H1 (cell line): ENCODE measurements at regions not wholly inside any gene's neighbourhood (a gene's known extent, or its start where the extent isn't known, plus 50 kb on each side); places are given as distances from the start of the nearest gene placed in this dataset.

Source experiments
- CTCF ChIA-PET: fragments of 300-600 bp; sonication (Branson Sonifier 250); formaldehyde crosslinking; loops from one replicate; lab custom pipeline; 2021; ENCODE audit not compliant: partially characterized antibody; lab: Charles Lee
- POLR2A ChIA-PET: fragments of 300-600 bp; sonication (Branson Sonifier 250); formaldehyde crosslinking; loops from one replicate; lab custom pipeline; 2021; ENCODE audit warnings: inconsistent platforms; ENCODE audit not compliant: partially characterized antibody; lab: Charles Lee
- DNase-seq, 2 experiments: peaks; one replicate each; pipeline versions ENCODE4 v3.0.0 to v3.0.0-alpha.2; 2010 to 2022; ENCODE audit warnings: low spot score in 2 of 2, low read depth in 1 of 2, mixed read lengths in 1 of 2
- FAIRE-seq: peaks from 2 replicates; lab custom pipeline; 2011; peaks lifted over from hg19 to GRCh38; lab: Jason Lieb, UNC
- H2AFZ ChIP-seq: 2 replicates; pipeline ENCODE4 v1.8.1; 2012; ENCODE audit warnings: low read length, inconsistent platforms
- H2AK5ac ChIP-seq: 2 replicates; pipeline ENCODE4 v1.6.1; 2013; ENCODE audit warnings: low read depth, low read length
- H2BK120ac ChIP-seq: replicated peaks from 2 replicates; pipeline ENCODE3; 2013; ENCODE audit warnings: low read depth, low read length, inconsistent platforms
- H2BK12ac ChIP-seq: 2 replicates; pipeline ENCODE4 v1.6.1; 2013; ENCODE audit warnings: low read depth, low read length
- H2BK15ac ChIP-seq: 2 replicates; pipeline ENCODE4 v1.6.1; 2013; ENCODE audit warnings: low read length
- H2BK20ac ChIP-seq: 2 replicates; pipeline ENCODE4 v1.6.1; 2013; ENCODE audit warnings: low read length
- H2BK5ac ChIP-seq: 2 replicates; pipeline ENCODE4 v1.6.1; 2013; ENCODE audit warnings: low read depth, low read length
- H3K14ac ChIP-seq: 2 replicates; pipeline ENCODE4 v1.6.1; 2013; ENCODE audit warnings: inconsistent platforms; ENCODE audit not compliant: insufficient read length
- H3K18ac ChIP-seq: 2 replicates; pipeline ENCODE4 v1.6.1; 2013; ENCODE audit warnings: low read length; ENCODE audit errors: extremely low read depth
- H3K23ac ChIP-seq: 2 replicates; pipeline ENCODE4 v1.6.1; 2013; ENCODE audit warnings: inconsistent platforms; ENCODE audit not compliant: insufficient read length
- H3K23me2 ChIP-seq: 2 replicates; pipeline ENCODE4 v1.6.1; 2013; ENCODE audit warnings: low read depth, low read length
- H3K27ac ChIP-seq: 2 replicates; pipeline ENCODE4 v1.6.1; 2011; ENCODE audit warnings: low read depth, low read length, inconsistent platforms
- H3K27me3 ChIP-seq, 4 experiments: replicated peaks in 1 of 4; 1 replicate in 1 of 4; 2 replicates in 3 of 4; pipeline versions ENCODE4 v1.6.1 to v1.8.1; 2011 to 2013; ENCODE audit warnings: low read length in 3 of 4, mild to moderate bottlenecking in 3 of 4, inconsistent platforms in 2 of 4, mixed read lengths in 2 of 4, moderate library complexity in 1 of 4; ENCODE audit not compliant: control insufficient read depth in 3 of 4, insufficient read depth in 3 of 4; ENCODE audit errors: extremely low read depth in 1 of 4
- H3K36me3 ChIP-seq, 4 experiments: 2 replicates each; pipeline versions ENCODE4 v1.6.1 to v1.8.1; 2011 to 2013; ENCODE audit warnings: mild to moderate bottlenecking in 4 of 4, low read length in 3 of 4, moderate library complexity in 2 of 4, control low read depth in 1 of 4, inconsistent platforms in 1 of 4; ENCODE audit not compliant: insufficient read depth in 4 of 4, control insufficient read depth in 2 of 4
- H3K4ac ChIP-seq: replicated peaks from 2 replicates; pipeline ENCODE3; 2013; ENCODE audit warnings: low read length, low read depth, mixed read lengths, inconsistent platforms; ENCODE audit not compliant: insufficient read length
- H3K4me1 ChIP-seq, 4 experiments: replicated peaks in 1 of 4; 1 replicate in 1 of 4; 2 replicates in 3 of 4; pipeline versions ENCODE4 v1.6.1 to v1.8.1; 2011 to 2013; ENCODE audit warnings: low read length in 3 of 4, inconsistent platforms in 2 of 4, mixed read lengths in 1 of 4; ENCODE audit not compliant: insufficient read depth in 4 of 4, control insufficient read depth in 3 of 4
- H3K4me2 ChIP-seq, 2 experiments: 2 replicates each; pipeline versions ENCODE4 v1.6.1 to v1.8.1; 2011 to 2013; ENCODE audit warnings: low read depth in 2 of 2, low read length in 2 of 2, control low read depth in 1 of 2, inconsistent platforms in 1 of 2, mild to moderate bottlenecking in 1 of 2; ENCODE audit not compliant: insufficient read depth in 1 of 2
- H3K4me3 ChIP-seq, 4 experiments: fragments of 200-600, 300-600 bp in 1 of 4; sonication (generic), shearing (Covaris generic), sonication (Bioruptor Twin) in 1 of 4; 2 replicates each; pipeline versions ENCODE4 v1.5.1 to v1.8.1; 2011 to 2016; ENCODE audit warnings: low read length in 4 of 4, low read depth in 3 of 4, control low read depth in 2 of 4, inconsistent platforms in 2 of 4, mild to moderate bottlenecking in 2 of 4, mixed read lengths in 1 of 4, moderate library complexity in 1 of 4; ENCODE audit not compliant: insufficient read depth in 2 of 4; ENCODE audit errors: extremely low read depth in 1 of 4
- H3K56ac ChIP-seq: replicated peaks from 2 replicates; pipeline ENCODE3; 2013; ENCODE audit warnings: low read depth, mild to moderate bottlenecking, mixed read lengths, low read length, inconsistent platforms; ENCODE audit not compliant: insufficient read length
- H3K79me1 ChIP-seq: 2 replicates; pipeline ENCODE4 v1.6.1; 2013; ENCODE audit warnings: low read depth, low read length, control low read depth
- H3K79me2 ChIP-seq, 2 experiments: 2 replicates each; pipeline versions ENCODE4 v1.6.1 to v1.8.1; 2012 to 2013; ENCODE audit warnings: low read length in 2 of 2, mild to moderate bottlenecking in 2 of 2, inconsistent platforms in 1 of 2; ENCODE audit not compliant: insufficient read depth in 2 of 2, control insufficient read depth in 1 of 2
- H3K9ac ChIP-seq, 4 experiments: replicated peaks in 1 of 4; 1 replicate in 1 of 4; 2 replicates in 3 of 4; pipeline versions ENCODE4 v1.6.1 to v1.8.1; 2011 to 2013; ENCODE audit warnings: low read depth in 3 of 4, low read length in 3 of 4, control low read depth in 2 of 4, mild to moderate bottlenecking in 2 of 4, moderate library complexity in 2 of 4, inconsistent platforms in 1 of 4; ENCODE audit errors: extremely low read depth in 1 of 4
- H3K9me3 ChIP-seq, 2 experiments: 2 replicates each; pipeline versions ENCODE4 v1.6.1 to v1.8.1; 2012 to 2013; ENCODE audit warnings: mild to moderate bottlenecking in 2 of 2, moderate library complexity in 2 of 2, control low read depth in 1 of 2, inconsistent platforms in 1 of 2, low read depth in 1 of 2, low read length in 1 of 2, mixed read lengths in 1 of 2; ENCODE audit not compliant: insufficient read depth in 2 of 2
- H4K20me1 ChIP-seq, 2 experiments: replicated peaks in 1 of 2; 2 replicates each; pipeline versions ENCODE3 to v1.8.1; 2011 to 2013; ENCODE audit warnings: inconsistent platforms in 2 of 2, low read length in 2 of 2, mild to moderate bottlenecking in 1 of 2; ENCODE audit not compliant: insufficient read depth in 2 of 2, control insufficient read depth in 1 of 2
- H4K5ac ChIP-seq: 2 replicates; pipeline ENCODE4 v1.6.1; 2013; ENCODE audit warnings: low read length, low read depth, mixed read lengths, inconsistent platforms; ENCODE audit not compliant: insufficient read length
- H4K8ac ChIP-seq: 2 replicates; pipeline ENCODE4 v1.8.0; 2013; ENCODE audit warnings: mild to moderate bottlenecking, moderate library complexity, low read length, inconsistent platforms; ENCODE audit not compliant: insufficient read depth; ENCODE audit errors: extremely low read depth
- H4K91ac ChIP-seq: replicated peaks from 2 replicates; pipeline ENCODE3; 2013; ENCODE audit warnings: low read length, mixed read lengths, inconsistent platforms; ENCODE audit not compliant: insufficient read length
- BCL11A ChIP-seq, 2 experiments: IDR thresholded peaks; one replicate each; pipeline ENCODE4 v1.6.1; 2011; ENCODE audit warnings: low read depth in 2 of 2, low read length in 2 of 2, mild to moderate bottlenecking in 2 of 2
- BRCA1 ChIP-seq: IDR thresholded peaks from 2 replicates; pipeline ENCODE4 v1.6.1; 2012; ENCODE audit warnings: low read depth, low read length, improper control_type of control experiment
- CEBPB ChIP-seq: IDR thresholded peaks from 2 replicates; pipeline ENCODE4 v1.6.1; 2012; ENCODE audit warnings: low read depth, low read length
- CTBP2 ChIP-seq: IDR thresholded peaks from 2 replicates; pipeline ENCODE4 v1.7.0; 2011; ENCODE audit warnings: borderline replicate concordance, mild to moderate bottlenecking, moderate library complexity, mixed read lengths, low read length; ENCODE audit not compliant: insufficient read depth, insufficient read length
- JUN ChIP-seq: IDR thresholded peaks from 2 replicates; pipeline ENCODE4 v1.6.1; 2011; ENCODE audit warnings: low read depth, mild to moderate bottlenecking, improper control_type of control experiment, low read length
- MAFK ChIP-seq: IDR thresholded peaks from 2 replicates; pipeline ENCODE4 v1.6.1; 2012; ENCODE audit warnings: low read depth, mild to moderate bottlenecking, improper control_type of control experiment, low read length
- POU5F1 ChIP-seq: IDR thresholded peaks from 2 replicates; pipeline ENCODE4 v1.6.1; 2011; ENCODE audit warnings: low read depth, mild to moderate bottlenecking, low read length, moderate library complexity
- RXRA ChIP-seq: IDR thresholded peaks from 2 replicates; pipeline ENCODE4 v1.6.1; 2011; ENCODE audit warnings: low read depth, mild to moderate bottlenecking, low read length, moderate library complexity; ENCODE audit not compliant: insufficient read depth
- SAP30 ChIP-seq: fragments of 300-600 bp; sonication (generic); IDR thresholded peaks from 2 replicates; pipeline ENCODE4 v1.7.1; 2012; ENCODE audit warnings: low read length, moderate library complexity, mild to moderate bottlenecking, inconsistent platforms; ENCODE audit not compliant: insufficient read depth, insufficient replicate concordance
- SIRT6 ChIP-seq: IDR thresholded peaks from one replicate; pipeline ENCODE4 v1.7.1; 2012; ENCODE audit warnings: low read length, inconsistent platforms
- SP1 ChIP-seq: IDR thresholded peaks from 2 replicates; pipeline ENCODE4 v1.6.1; 2011; ENCODE audit warnings: low read depth, low read length
- SRF ChIP-seq: IDR thresholded peaks from 2 replicates; pipeline ENCODE4 v1.6.1; 2011; ENCODE audit warnings: mild to moderate bottlenecking, low read depth, low read length, moderate library complexity
- WGBS, 2 experiments: shearing (Covaris generic) in 1 of 2; methylation state at CpG; one replicate each; pipeline versions ENCODE4 v1.1.6 to v1.1.7; 2013 to 2015; ENCODE audit warnings: low lambda C conversion rate in 2 of 2, mixed read lengths in 2 of 2, inconsistent platforms in 1 of 2, low coverage in 1 of 2, missing lambda C conversion rate in 1 of 2; ENCODE audit not compliant: insufficient replicate concordance in 2 of 2, insufficient coverage in 1 of 2, insufficient read length in 1 of 2; ENCODE audit errors: extremely low coverage in 1 of 2, missing lambda C conversion rate in 1 of 2; 5-methylcytosine and 5-hydroxymethylcytosine counted together
- TF ChIP-seq, protein P1 (sequence below): IDR thresholded peaks from 2 replicates; pipeline ENCODE4 v1.6.1; 2012; ENCODE audit warnings: inconsistent platforms
- TF ChIP-seq, protein P2 (sequence below): IDR thresholded peaks from 2 replicates; pipeline ENCODE4 v1.6.1; 2012; ENCODE audit warnings: inconsistent platforms

DNA sequence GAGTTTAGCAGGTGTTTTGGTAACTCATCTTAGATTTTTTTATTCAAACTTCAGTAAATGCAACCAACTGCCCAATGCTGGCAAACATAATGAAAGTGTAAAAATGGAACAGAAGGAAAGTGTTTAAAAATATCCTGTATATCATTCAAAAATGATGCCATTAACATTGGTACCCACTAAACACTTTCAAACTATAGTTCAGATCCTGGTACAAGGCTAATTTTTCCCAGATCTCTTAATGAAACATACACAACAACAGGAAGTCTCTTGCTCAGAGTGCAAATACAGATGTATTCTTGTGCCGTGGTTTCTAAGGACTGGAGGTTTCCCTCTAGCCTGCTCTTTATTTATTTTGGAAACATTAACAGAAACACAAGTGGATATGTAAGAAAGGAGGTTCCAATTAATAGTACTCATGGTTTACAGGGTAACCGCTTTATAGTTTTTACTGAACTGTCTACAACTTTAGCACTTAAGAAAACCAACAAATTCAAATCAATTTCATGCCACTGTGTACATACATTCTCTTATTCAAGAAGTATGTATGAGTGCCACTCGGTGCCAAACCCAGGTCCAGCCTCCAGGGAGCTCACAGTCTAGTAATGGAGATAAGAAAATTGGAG, 176.0 kb upstream of the AKR1E2 start:
- H2BK120ac ChIP-seq: no peak overlapping the region
- H2BK12ac ChIP-seq: no peak overlapping the region
- H2BK5ac ChIP-seq: no peak overlapping the region
- no peaks in the 10 kb centered on the region for H3K36me3 ChIP-seq
- WGBS, 2 experiments: 92% methylated on average over 3 of the region's 3 CpGs; no CpG with 5 or more reads in 1 of the 2 experiments
- H2BK20ac ChIP-seq: no peak overlapping the region
- no peak overlapping the region for H4K91ac ChIP-seq
- H3K79me1 ChIP-seq: no peaks in the 10 kb centered on the region
- FAIRE-seq: no peak
- H3K56ac ChIP-seq: no peak overlapping the region
- peaks cover 2% of the 10 kb centered on the region; the same call in 1 of the 2 replicates for H3K23me2 ChIP-seq
- H3K23ac ChIP-seq: no peak overlapping the region
- no peak overlapping the region for H3K4ac ChIP-seq
- H3K4me2 ChIP-seq: no peak overlapping the region
- H3K4me3 ChIP-seq: no peak overlapping the region
- no peaks in the 10 kb centered on the region for H4K20me1 ChIP-seq
- no peak overlapping the region for H4K5ac ChIP-seq
- H3K4me1 ChIP-seq: peaks cover 0 to 2% (median 0%) of the 10 kb centered on the region in 4 experiments; a peak in 1 of 7 replicates
- no peak overlapping the region for H3K9ac ChIP-seq
- CTCF ChIA-PET: no interaction called here
- POLR2A ChIA-PET: no interaction called here
- H3K27ac ChIP-seq: no peak overlapping the region
- DNase-seq: no peak
- H2BK15ac ChIP-seq: no peak overlapping the region
- no peak overlapping the region for H2AK5ac ChIP-seq
- H3K27me3 ChIP-seq: no peaks in the 10 kb centered on the region; a peak in 2 of 7 replicates
- H3K14ac ChIP-seq: no peak overlapping the region
- no peaks in the 10 kb centered on the region for H3K79me2 ChIP-seq
- no peaks in the 10 kb centered on the region for H3K9me3 ChIP-seq
- H2AFZ ChIP-seq: no peak overlapping the region
- H4K8ac ChIP-seq: no peak overlapping the region
- no peak overlapping the region for H3K18ac ChIP-seq
- TF ChIP-seq POU5F1 (no peak), RXRA (no peak), BCL11A (IDR thresholded peaks at IDR 0.05; ENCODE audit: low read depth in 2 of 2, low read length in 2 of 2) (no peak), SAP30 (no peak), JUN (no peak), MAFK (no peak), SP1 (no peak), CEBPB (no peak), BRCA1 (no peak), SRF (no peak), SIRT6 (no peak), CTBP2 (no peak)
- TF ChIP-seq, protein P1, sequence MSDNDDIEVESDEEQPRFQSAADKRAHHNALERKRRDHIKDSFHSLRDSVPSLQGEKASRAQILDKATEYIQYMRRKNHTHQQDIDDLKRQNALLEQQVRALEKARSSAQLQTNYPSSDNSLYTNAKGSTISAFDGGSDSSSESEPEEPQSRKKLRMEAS: no peak
- TF ChIP-seq, protein P2, sequence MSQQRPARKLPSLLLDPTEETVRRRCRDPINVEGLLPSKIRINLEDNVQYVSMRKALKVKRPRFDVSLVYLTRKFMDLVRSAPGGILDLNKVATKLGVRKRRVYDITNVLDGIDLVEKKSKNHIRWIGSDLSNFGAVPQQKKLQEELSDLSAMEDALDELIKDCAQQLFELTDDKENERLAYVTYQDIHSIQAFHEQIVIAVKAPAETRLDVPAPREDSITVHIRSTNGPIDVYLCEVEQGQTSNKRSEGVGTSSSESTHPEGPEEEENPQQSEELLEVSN: no peak
